RPMI7951 (cell line): ENCODE measurements at regions not wholly inside any gene's neighbourhood (a gene's known extent, or its start where the extent isn't known, plus 50 kb on each side); places are given as distances from the start of the nearest gene placed in this dataset.
A peak's percentile ranks its signal among the peaks of the same experiment; 100 is the strongest.

Experiments used
- DNase-seq: peaks from one replicate; pipeline ENCODE4 v3.0.0-alpha.2; 2012; ENCODE audit warnings: low read depth

- peak; percentile 21 for DNase-seq
Observed at GRCh38 chr11:92702805-92703448, 266.5 kb upstream of the MTNR1B start.

GRCh38 chr11:92703449-92703830 is 266.0 kb upstream of the MTNR1B start:
- peak; percentile 12 for DNase-seq

- DNase-seq = no peak
Observed at GRCh38 chr11:92707173-92707619, 262.3 kb upstream of the MTNR1B start.

GRCh38 chr11:92707665-92708064 is 261.8 kb upstream of the MTNR1B start:
- no peak for DNase-seq

GRCh38 chr11:92709329-92709728 is 260.1 kb upstream of the MTNR1B start:
- no peak for DNase-seq

- DNase-seq = no peak
Observed at GRCh38 chr11:92711926-92712325, 257.5 kb upstream of the MTNR1B start.

- no peak for DNase-seq
Observed at GRCh38 chr11:92714111-92714510, 255.3 kb upstream of the MTNR1B start.

- no peak for DNase-seq
Observed at GRCh38 chr11:92717240-92717639, 252.2 kb upstream of the MTNR1B start.

- no peak for DNase-seq
Observed at GRCh38 chr11:92720385-92720784, 249.1 kb upstream of the MTNR1B start.

- no peak for DNase-seq
Observed at GRCh38 chr11:92725352-92725751, 244.1 kb upstream of the MTNR1B start.

- DNase-seq = no peak
Observed at GRCh38 chr11:92727123-92727522, 242.3 kb upstream of the MTNR1B start.

GRCh38 chr11:92727769-92728168 is 241.7 kb upstream of the MTNR1B start:
- DNase-seq = no peak

- DNase-seq = no peak
Observed at GRCh38 chr11:92728628-92729027, 240.8 kb upstream of the MTNR1B start.

- DNase-seq = no peak
Observed at GRCh38 chr11:92735039-92735438, 234.4 kb upstream of the MTNR1B start.

- no peak for DNase-seq
Observed at GRCh38 chr11:92738276-92738675, 231.2 kb upstream of the MTNR1B start.

GRCh38 chr11:92739041-92739440 is 230.4 kb upstream of the MTNR1B start:
- DNase-seq = no peak

- DNase-seq = no peak
Observed at GRCh38 chr11:92739491-92739890, 230.0 kb upstream of the MTNR1B start.

- DNase-seq = no peak
Observed at GRCh38 chr11:92740276-92740675, 229.2 kb upstream of the MTNR1B start.

GRCh38 chr11:92744929-92745585 is 224.4 kb upstream of the MTNR1B start:
- no peak for DNase-seq

- DNase-seq = no peak
Observed at GRCh38 chr11:92750794-92751193, 218.7 kb upstream of the MTNR1B start.

- no peak for DNase-seq
Observed at GRCh38 chr11:92751594-92751993, 217.9 kb upstream of the MTNR1B start.

- no peak for DNase-seq
Observed at GRCh38 chr11:92752122-92752521, 217.3 kb upstream of the MTNR1B start.

GRCh38 chr11:92753161-92753560 is 216.3 kb upstream of the MTNR1B start:
- DNase-seq = no peak
